ENCODE measurements at regions not wholly inside any gene's neighbourhood (a gene's known extent, or its start where the extent isn't known, plus 50 kb on each side); places are given as distances from the start of the nearest gene placed in this dataset.

GRCh38 chr14:76957224-76957891, 71.2 kb downstream of the IRF2BPL start:
- H3K9me3 Mint-ChIP-seq: no peaks in the 10 kb centered on the region
- no peaks in the 10 kb centered on the region for H3K36me3 Mint-ChIP-seq (ENCODE audit: low read depth)
- peaks cover 77% of the 10 kb centered on the region for H3K4me1 Mint-ChIP-seq
- peak overlapping the region; percentile 30 for H3K27ac Mint-ChIP-seq
- DNase-seq: no peak
- TF ChIP-seq CTCF (IDR thresholded peaks at IDR 0.05): no peak
- H3K27me3 Mint-ChIP-seq (ENCODE audit: low read depth, poor library complexity): peaks cover 17% of the 10 kb centered on the region
- no peak overlapping the region for H3K4me3 Mint-ChIP-seq

- DNase-seq: peak; percentile 84
- H3K4me1 Mint-ChIP-seq: peaks cover 76% of the 10 kb centered on the region
- no peak for TF ChIP-seq CTCF (IDR thresholded peaks at IDR 0.05)
- no peaks in the 10 kb centered on the region for H3K36me3 Mint-ChIP-seq (ENCODE audit: low read depth)
- H3K27me3 Mint-ChIP-seq (ENCODE audit: low read depth, poor library complexity): peaks cover 12% of the 10 kb centered on the region
- peak overlapping the region; percentile 92 for H3K27ac Mint-ChIP-seq
- H3K9me3 Mint-ChIP-seq: no peaks in the 10 kb centered on the region
- peak overlapping the region; percentile 76 for H3K4me3 Mint-ChIP-seq
Observed at GRCh38 chr14:76956316-76957090, 72.0 kb downstream of the IRF2BPL start.

- peak overlapping the region; percentile 69 for H3K4me3 Mint-ChIP-seq
- no peak for TF ChIP-seq CTCF (IDR thresholded peaks at IDR 0.05)
- H3K27me3 Mint-ChIP-seq (ENCODE audit: low read depth, poor library complexity): peaks cover 8% of the 10 kb centered on the region
- peak overlapping the region; percentile 70 for H3K27ac Mint-ChIP-seq
- no peak for DNase-seq
- no peaks in the 10 kb centered on the region for H3K36me3 Mint-ChIP-seq (ENCODE audit: low read depth)
- H3K4me1 Mint-ChIP-seq: peaks cover 74% of the 10 kb centered on the region
- H3K9me3 Mint-ChIP-seq: no peaks in the 10 kb centered on the region
Observed at GRCh38 chr14:76955575-76956315, 72.8 kb downstream of the IRF2BPL start.

GRCh38 chr14:76954394-76955190, 73.9 kb downstream of the IRF2BPL start:
- Mint-ChIP-seq H3K4me3 (peak overlapping the region; percentile 26), H3K27me3 (ENCODE audit: low read depth, poor library complexity) (peaks cover 8% of the 10 kb centered on the region), H3K9me3 (no peaks in the 10 kb centered on the region), H3K27ac (no peak overlapping the region), H3K4me1 (peaks cover 73% of the 10 kb centered on the region), H3K36me3 (ENCODE audit: low read depth) (no peaks in the 10 kb centered on the region)
- DNase-seq: no peak
- no peak for TF ChIP-seq CTCF (IDR thresholded peaks at IDR 0.05)

DNA sequence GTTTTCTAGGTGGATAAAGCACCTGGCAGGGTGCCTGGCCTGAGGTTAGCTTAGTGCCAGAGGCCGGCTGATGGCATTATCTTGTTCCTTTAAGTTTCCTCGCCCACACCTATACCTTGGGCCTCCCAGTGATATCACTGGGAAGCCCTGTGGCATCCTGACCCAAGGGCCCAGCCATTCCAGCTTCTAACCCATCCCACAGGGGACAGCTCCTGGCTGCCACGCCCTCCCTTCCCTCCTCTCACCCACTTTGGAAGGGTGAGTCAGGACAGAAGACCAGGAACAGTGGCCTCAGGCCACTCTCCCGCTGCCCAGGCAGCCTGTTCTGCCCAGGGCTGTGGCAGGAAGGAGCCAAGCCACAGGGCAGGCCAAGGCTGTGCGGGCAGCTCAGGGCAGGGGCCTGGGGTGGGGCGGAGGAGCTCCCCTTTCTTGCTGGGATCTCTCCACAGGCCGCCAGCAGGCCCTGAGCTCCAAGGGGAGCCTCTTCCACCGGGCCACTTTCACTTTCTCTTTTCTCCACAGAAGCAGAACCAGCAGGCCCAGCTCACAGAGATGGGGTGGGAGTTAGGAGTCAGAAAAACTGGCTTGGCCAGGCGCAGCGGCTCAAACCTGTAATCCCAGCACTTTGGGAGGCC, 75.1 kb downstream of the IRF2BPL start:
- no peak for DNase-seq
- peaks cover 8% of the 10 kb centered on the region for H3K27me3 Mint-ChIP-seq (ENCODE audit: low read depth, poor library complexity)
- no peak for TF ChIP-seq CTCF (IDR thresholded peaks at IDR 0.05)
- no peaks in the 10 kb centered on the region for H3K36me3 Mint-ChIP-seq (ENCODE audit: low read depth)
- H3K27ac Mint-ChIP-seq: no peak overlapping the region
- H3K9me3 Mint-ChIP-seq: no peaks in the 10 kb centered on the region
- peaks cover 66% of the 10 kb centered on the region for H3K4me1 Mint-ChIP-seq
- H3K4me3 Mint-ChIP-seq: no peak overlapping the region
